OCI-LY1 (cell line): ENCODE measurements at regions not wholly inside any gene's neighbourhood (a gene's known extent, or its start where the extent isn't known, plus 50 kb on each side); places are given as distances from the start of the nearest gene placed in this dataset.

Source experiments
- H2AFZ ChIP-seq: fragments of 200-600 bp; sonication (generic), shearing (Covaris generic); 2 replicates; pipeline ENCODE4 v1.6.0; 2014; ENCODE audit warnings: antibody characterized with exemption, mild to moderate bottlenecking, low read length
- H3F3A ChIP-seq: fragments of 200-600 bp; sonication (generic), shearing (Covaris generic); 2 replicates; pipeline ENCODE4 v1.6.0; 2014; ENCODE audit warnings: mild to moderate bottlenecking, antibody characterized with exemption, low read length, moderate library complexity; ENCODE audit not compliant: insufficient read depth
- H3K27ac ChIP-seq: fragments of 200-600 bp; sonication (generic); 2 replicates; pipeline ENCODE4 v1.5.1; 2014; ENCODE audit warnings: low read length, mixed run types, mild to moderate bottlenecking, low read depth; ENCODE audit not compliant: poor library complexity, severe bottlenecking
- H3K27me3 ChIP-seq: fragments of 200-600 bp; sonication (generic); 2 replicates; pipeline ENCODE4 v1.6.0; 2014; ENCODE audit warnings: antibody characterized with exemption, mild to moderate bottlenecking, low read length, moderate library complexity; ENCODE audit not compliant: insufficient read depth
- H3K36me3 ChIP-seq: fragments of 200-600 bp; sonication (generic); 2 replicates; pipeline ENCODE4 v1.6.1; 2014; ENCODE audit warnings: mild to moderate bottlenecking, antibody characterized with exemption, low read length, moderate library complexity, mixed read lengths; ENCODE audit not compliant: insufficient read depth
- H3K4me1 ChIP-seq: fragments of 200-600 bp; sonication (generic); 2 replicates; pipeline ENCODE4 v1.5.1; 2014; ENCODE audit warnings: mild to moderate bottlenecking, low read length, moderate library complexity; ENCODE audit not compliant: insufficient read depth, severe bottlenecking
- H3K4me2 ChIP-seq: fragments of 200-600 bp; sonication (generic), shearing (Covaris generic); 2 replicates; pipeline ENCODE4 v1.6.1; 2014; ENCODE audit warnings: low read length
- H3K4me3 ChIP-seq: fragments of 200-600 bp; sonication (generic); 2 replicates; pipeline ENCODE4 v1.5.1; 2014; ENCODE audit warnings: low read length, low read depth, mild to moderate bottlenecking, mixed read lengths; ENCODE audit not compliant: poor library complexity, severe bottlenecking
- H3K79me2 ChIP-seq: fragments of 200-600 bp; shearing (Covaris generic); 2 replicates; pipeline ENCODE4 v1.6.1; 2016; ENCODE audit warnings: mixed run types, low read length, mixed read lengths; ENCODE audit not compliant: insufficient read depth
- H3K9ac ChIP-seq: fragments of 200-600 bp; sonication (generic), shearing (Covaris generic); 2 replicates; pipeline ENCODE4 v1.6.1; 2014; ENCODE audit warnings: mild to moderate bottlenecking, low read length, mixed read lengths
- H3K9me2 ChIP-seq: fragments of 200-600 bp; sonication (generic), shearing (Covaris generic); 2 replicates; pipeline ENCODE4 v1.6.1; 2014; ENCODE audit warnings: low read depth, mild to moderate bottlenecking, low read length, mixed read lengths
- H3K9me3 ChIP-seq: fragments of 200-600 bp; shearing (Covaris generic); 2 replicates; pipeline ENCODE4 v1.6.1; 2014; ENCODE audit warnings: low read length, mixed read lengths
- H4K20me1 ChIP-seq: fragments of 200-600 bp; sonication (generic), shearing (Covaris generic); 2 replicates; pipeline ENCODE4 v1.6.0; 2016; ENCODE audit warnings: mild to moderate bottlenecking, low read length; ENCODE audit not compliant: insufficient read depth
- CTCF ChIP-seq: fragments of 200-600 bp; sonication (generic), shearing (Covaris generic); IDR thresholded peaks from 2 replicates; pipeline ENCODE4 v1.5.1; 2017; ENCODE audit warnings: mild to moderate bottlenecking, antibody characterized with exemption, low read length, moderate library complexity, mixed read lengths
- EZH2 ChIP-seq: fragments of 200-600 bp; sonication (generic), shearing (Covaris generic); IDR thresholded peaks from 2 replicates; pipeline ENCODE4 v1.8.0; 2017; ENCODE audit warnings: borderline replicate concordance, mixed run types, mild to moderate bottlenecking, antibody characterized with exemption, low read length, moderate library complexity, mixed read lengths

- no peaks in the 10 kb centered on the region for H3K9me2 ChIP-seq
- no peaks in the 10 kb centered on the region for H4K20me1 ChIP-seq
- H3K4me3 ChIP-seq = no peak overlapping the region
- H3K9ac ChIP-seq = no peak overlapping the region
- TF ChIP-seq EZH2 = no peak
- no peak for TF ChIP-seq CTCF
- peaks cover 11% of the 10 kb centered on the region for H3K9me3 ChIP-seq
- H3K27ac ChIP-seq = no peak overlapping the region
- H3K79me2 ChIP-seq = no peaks in the 10 kb centered on the region
- H3K36me3 ChIP-seq = no peaks in the 10 kb centered on the region
- no peak overlapping the region for H2AFZ ChIP-seq
- no peaks in the 10 kb centered on the region for H3F3A ChIP-seq
- no peaks in the 10 kb centered on the region for H3K27me3 ChIP-seq
- H3K4me1 ChIP-seq = peaks cover 14% of the 10 kb centered on the region
- no peak overlapping the region for H3K4me2 ChIP-seq
These were observed 56.2 kb upstream of the ETV1 start for GRCh38 chr7:14045651-14046050.

- TF ChIP-seq EZH2 = no peak
- TF ChIP-seq CTCF = no peak
- H3K79me2 ChIP-seq = no peaks in the 10 kb centered on the region
- H3F3A ChIP-seq = no peaks in the 10 kb centered on the region
- no peaks in the 10 kb centered on the region for H3K9me2 ChIP-seq
- no peaks in the 10 kb centered on the region for H4K20me1 ChIP-seq
- H3K9ac ChIP-seq = no peak overlapping the region
- no peak overlapping the region for H3K4me2 ChIP-seq
- no peak overlapping the region for H3K4me3 ChIP-seq
- no peak overlapping the region for H2AFZ ChIP-seq
- no peaks in the 10 kb centered on the region; the same call in 1 of the 2 replicates for H3K9me3 ChIP-seq
- H3K27ac ChIP-seq = no peak overlapping the region
- no peaks in the 10 kb centered on the region for H3K36me3 ChIP-seq
- H3K27me3 ChIP-seq = no peaks in the 10 kb centered on the region
- no peaks in the 10 kb centered on the region for H3K4me1 ChIP-seq
These were observed 51.1 kb upstream of the ETV1 start for GRCh38 chr7:14040528-14040927.
